Body of pancreas (tissue), 4 donors: ENCODE measurements at regions not wholly inside any gene's neighbourhood (a gene's known extent, or its start where the extent isn't known, plus 50 kb on each side); places are given as distances from the start of the nearest gene placed in this dataset.

Experiments
- CTCF ChIP-seq, 7 experiments: fragments of 450-650 bp in 4 of 7; fragments of 200-600 bp in 3 of 7; sonication (generic) in 3 of 7; IDR thresholded peaks; one replicate each; pipeline ENCODE4 v1.5.1; 2016 to 2019; ENCODE audit warnings: antibody characterized with exemption in 7 of 7
- POLR2A ChIP-seq, 3 donors: fragments of 450-650 bp; IDR thresholded peaks; one replicate each; pipeline ENCODE4 v1.6.1; 2016; ENCODE audit warnings: antibody characterized with exemption in 3 of 3, mild to moderate bottlenecking in 2 of 3

DNA sequence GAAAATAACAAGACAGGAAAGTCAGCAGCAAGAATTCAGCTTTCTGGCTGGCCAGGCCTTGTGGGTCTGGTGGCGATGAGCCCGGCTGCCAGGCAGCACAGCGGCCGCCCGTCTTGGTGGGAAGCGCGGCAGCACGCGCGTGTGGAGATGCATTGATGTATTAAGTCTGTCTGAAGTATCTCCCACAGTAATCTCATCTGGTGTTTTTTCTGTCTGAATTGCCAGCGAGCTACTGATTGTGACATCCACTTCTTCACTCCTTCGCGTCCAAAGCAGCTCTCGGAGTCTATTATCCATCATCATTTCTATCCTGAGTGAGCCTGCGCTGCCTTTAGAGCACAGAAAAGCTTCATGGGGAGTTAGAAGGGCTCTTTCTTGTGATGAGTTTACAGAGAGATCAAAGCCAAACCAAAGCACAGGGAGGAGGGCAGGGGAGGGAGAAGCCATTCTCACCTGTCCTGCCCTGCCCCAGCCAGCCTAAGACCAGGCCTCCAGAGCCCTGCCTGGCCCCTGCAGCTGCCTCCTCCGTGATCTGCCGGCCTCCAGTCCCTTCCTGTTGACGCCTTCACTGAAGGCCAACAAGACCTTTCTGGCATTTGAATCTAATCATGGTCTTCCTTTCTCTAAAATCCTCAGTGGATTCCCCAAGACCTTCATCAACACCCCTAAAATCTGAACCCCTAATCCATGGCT lies 1419.0 kb downstream of the TBC1D22A start:
- no peak for TF ChIP-seq POLR2A (IDR thresholded peaks at IDR 0.05)
- no peak for TF ChIP-seq CTCF (IDR thresholded peaks at IDR 0.05)
